Dedifferentiated amniotic fluid mesenchymal stem cell (primary cell): ENCODE measurements at regions not wholly inside any gene's neighbourhood (a gene's known extent, or its start where the extent isn't known, plus 50 kb on each side); places are given as distances from the start of the nearest gene placed in this dataset.
"Not testable (repeated sequence)": the region's sequence is repeated elsewhere in the genome, so short reads cannot be mapped to it uniquely, and the experiment has no call there.

ENCODE experiments used
- DNase-seq: peaks from one replicate; pipeline ENCODE4 v3.0.0-alpha.2; 2016; ENCODE audit errors: extremely low spot score

- DNase-seq, result no peak
These were observed 396.3 kb upstream of the CHST9 start for GRCh38 chr18:27581296-27581904.

- no peak for DNase-seq
These were observed 394.3 kb upstream of the CHST9 start for GRCh38 chr18:27579364-27579763.

- DNase-seq, result no peak
These were observed 392.6 kb upstream of the CHST9 start for GRCh38 chr18:27577752-27578151.

GRCh38 chr18:27577265-27577664, 392.2 kb upstream of the CHST9 start:
- no peak for DNase-seq

GRCh38 chr18:27567434-27567833, 382.3 kb upstream of the CHST9 start:
- DNase-seq, result no peak

- DNase-seq, result no peak
These were observed 379.0 kb upstream of the CHST9 start for GRCh38 chr18:27564066-27564465.

- DNase-seq, result no peak
These were observed 373.5 kb upstream of the CHST9 start for GRCh38 chr18:27558388-27559155.

- no peak for DNase-seq
These were observed 371.6 kb upstream of the CHST9 start for GRCh38 chr18:27556741-27557140.

- DNase-seq, result no peak
These were observed 364.4 kb upstream of the CHST9 start for GRCh38 chr18:27549335-27550039.

GRCh38 chr18:27546991-27547390, 361.9 kb upstream of the CHST9 start:
- no peak for DNase-seq

- DNase-seq, result no peak
These were observed 359.1 kb upstream of the CHST9 start for GRCh38 chr18:27544206-27544605.

GRCh38 chr18:27541293-27541692, 356.2 kb upstream of the CHST9 start:
- DNase-seq, result no peak

GRCh38 chr18:27540111-27540510, 355.0 kb upstream of the CHST9 start:
- no peak for DNase-seq

GRCh38 chr18:27528925-27529521, 343.9 kb upstream of the CHST9 start:
- DNase-seq, result no peak

- no peak for DNase-seq
These were observed 342.7 kb upstream of the CHST9 start for GRCh38 chr18:27527856-27528255.

- peak; percentile 41 for DNase-seq
These were observed 335.3 kb upstream of the CHST9 start for GRCh38 chr18:27520401-27520800.

- not testable (repeated sequence) for DNase-seq
These were observed 325.0 kb upstream of the CHST9 start for GRCh38 chr18:27510036-27510633.

- no peak for DNase-seq
These were observed 316.6 kb upstream of the CHST9 start for GRCh38 chr18:27501671-27502070.

GRCh38 chr18:27500531-27500930, 315.4 kb upstream of the CHST9 start:
- DNase-seq, result no peak

GRCh38 chr18:27497246-27497645, 312.1 kb upstream of the CHST9 start:
- no peak for DNase-seq

- no peak for DNase-seq
These were observed 308.1 kb upstream of the CHST9 start for GRCh38 chr18:27493182-27493581.

GRCh38 chr18:27491772-27492171, 306.7 kb upstream of the CHST9 start:
- DNase-seq, result no peak
